ENCODE measurements at regions not wholly inside any gene's neighbourhood (a gene's known extent, or its start where the extent isn't known, plus 50 kb on each side); places are given as distances from the start of the nearest gene placed in this dataset.
"Not testable (repeated sequence)": the region's sequence is repeated elsewhere in the genome, so short reads cannot be mapped to it uniquely, and the experiment has no call there.

DNA sequence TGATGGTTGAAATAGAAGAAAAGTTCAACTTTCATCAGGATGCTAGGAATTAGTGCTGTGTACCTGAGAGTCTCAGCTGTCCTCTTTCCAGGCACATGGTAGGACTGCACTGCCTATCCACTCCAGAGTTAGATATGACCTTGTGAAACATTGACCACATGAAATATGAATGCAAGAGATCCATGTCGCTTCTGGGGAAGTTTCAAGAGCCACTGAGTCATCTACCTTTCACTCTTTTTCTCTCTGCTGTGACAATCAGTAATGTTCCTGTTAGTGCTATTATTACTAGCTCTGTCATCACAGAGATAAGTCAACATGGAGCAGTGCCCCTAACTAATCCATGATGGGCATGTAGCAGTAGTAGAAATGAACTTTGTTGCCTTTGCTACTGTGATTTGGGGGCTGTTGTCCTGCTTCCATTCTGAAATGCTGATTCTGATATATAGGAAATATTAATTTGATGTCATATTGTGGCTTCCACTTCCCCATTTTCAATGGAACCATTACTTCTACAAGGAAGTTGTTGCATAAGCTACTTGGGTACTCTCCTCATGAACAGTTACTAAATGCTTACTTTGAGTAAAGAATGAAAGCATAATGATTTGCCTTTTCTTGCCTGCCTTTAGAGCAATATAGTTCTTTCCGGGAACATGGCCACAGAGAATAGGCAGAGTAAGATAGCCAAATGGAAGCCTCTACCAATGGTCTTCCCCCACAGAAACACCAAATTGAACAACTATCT lies 192.8 kb upstream of the ZNF521 start:
- Mint-ChIP-seq H3K27ac (no peak overlapping the region), H3K27me3 (ENCODE audit: low read depth) (no peaks in the 10 kb centered on the region), H3K36me3 (ENCODE audit: low read depth) (no peaks in the 10 kb centered on the region), H3K4me1 (ENCODE audit: low read depth) (no peaks in the 10 kb centered on the region), H3K4me3 (ENCODE audit: low read depth) (no peak overlapping the region), H3K9me3 (peaks cover 17% of the 10 kb centered on the region)
- DNase-seq (ENCODE audit: low spot score), result no peak
- intact Hi-C loops (cut with micrococcal nuclease), result no loop called here

DNA sequence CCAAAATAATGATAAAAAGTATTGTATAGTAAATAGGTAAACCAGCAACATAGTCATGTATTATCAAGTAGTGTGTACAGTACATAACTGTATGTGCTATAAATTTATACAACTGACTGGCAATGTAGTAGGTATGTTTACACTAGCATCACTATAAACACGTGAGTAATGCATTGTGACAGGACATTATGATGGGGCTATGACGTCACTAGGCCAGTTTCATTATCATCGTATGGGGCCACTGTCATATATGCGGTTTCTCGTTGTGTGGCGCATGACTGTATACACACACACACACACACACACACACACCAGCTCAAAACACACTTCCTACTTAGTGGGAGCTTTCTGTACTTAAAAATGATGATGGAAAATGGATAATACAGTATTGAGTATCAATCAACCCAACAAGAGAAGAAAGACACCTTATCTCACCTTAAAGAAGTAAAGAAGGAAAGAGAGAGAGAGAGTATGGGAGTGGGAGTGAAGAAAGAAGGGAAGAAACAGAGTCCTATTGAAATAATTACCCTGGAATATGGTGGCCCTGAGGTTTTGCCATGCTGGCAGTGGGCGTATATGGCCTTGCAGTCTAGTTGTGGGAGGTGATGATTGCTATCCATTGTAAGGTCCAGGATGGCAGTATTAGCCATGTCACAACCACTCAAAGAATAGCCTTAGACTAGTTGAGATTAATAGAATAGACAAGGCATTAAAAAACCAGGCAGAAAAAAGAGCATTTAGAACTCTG lies 186.4 kb upstream of the ZNF521 start:
- Mint-ChIP-seq H3K9me3 (no peaks in the 10 kb centered on the region), H3K4me3 (ENCODE audit: low read depth) (no peak overlapping the region), H3K27ac (no peak overlapping the region), H3K27me3 (ENCODE audit: low read depth) (no peaks in the 10 kb centered on the region), H3K36me3 (ENCODE audit: low read depth) (no peaks in the 10 kb centered on the region), H3K4me1 (ENCODE audit: low read depth) (no peaks in the 10 kb centered on the region)
- no peak for DNase-seq (ENCODE audit: low spot score)
- intact Hi-C loops (cut with micrococcal nuclease), result no loop called here

DNA sequence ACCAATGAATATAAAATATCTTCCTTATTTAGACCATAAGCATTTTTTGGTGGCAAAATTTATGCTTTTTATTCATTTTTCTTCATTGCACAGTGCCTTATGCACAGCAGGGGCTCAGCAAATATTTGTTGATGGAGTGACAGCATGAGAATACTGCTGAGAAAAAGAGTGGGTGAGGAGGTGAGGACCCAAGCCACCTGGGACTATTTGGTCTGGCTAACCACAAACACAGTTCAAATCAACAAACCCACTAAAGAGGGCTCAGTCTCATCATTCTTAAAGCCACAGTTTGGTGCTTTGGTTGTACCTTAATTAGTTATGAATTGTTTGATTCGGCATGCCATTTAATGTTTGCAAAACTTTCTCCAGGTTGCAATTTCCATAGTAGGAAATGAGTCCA lies 183.5 kb upstream of the ZNF521 start:
- intact Hi-C loops (cut with micrococcal nuclease), result no loop called here
- Mint-ChIP-seq H3K4me3 (ENCODE audit: low read depth) (no peak overlapping the region), H3K4me1 (ENCODE audit: low read depth) (no peaks in the 10 kb centered on the region), H3K27me3 (ENCODE audit: low read depth) (no peaks in the 10 kb centered on the region), H3K36me3 (ENCODE audit: low read depth) (no peaks in the 10 kb centered on the region), H3K27ac (no peak overlapping the region), H3K9me3 (peaks cover 3% of the 10 kb centered on the region)
- no peak for DNase-seq (ENCODE audit: low spot score)

DNA sequence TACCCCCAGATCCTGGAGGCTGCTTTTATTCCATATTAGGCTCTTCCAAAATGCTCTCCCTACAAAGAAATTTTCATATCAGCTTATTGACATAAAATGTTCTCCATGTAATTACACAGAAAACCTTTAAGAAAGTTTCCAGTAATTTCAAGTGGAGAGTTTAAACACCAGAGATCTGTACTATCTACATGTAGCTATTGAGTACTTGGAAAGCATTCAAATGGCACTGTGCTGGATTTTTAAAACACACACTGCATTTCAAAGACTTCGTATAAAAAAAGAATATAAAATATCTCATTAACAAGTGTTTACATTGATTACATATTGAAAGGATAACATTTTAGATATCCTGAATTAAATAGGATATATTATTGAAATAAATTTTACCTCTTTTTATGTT lies 182.4 kb upstream of the ZNF521 start:
- H3K36me3 Mint-ChIP-seq (ENCODE audit: low read depth), result no peaks in the 10 kb centered on the region
- H3K27ac Mint-ChIP-seq, result no peak overlapping the region
- H3K4me3 Mint-ChIP-seq (ENCODE audit: low read depth), result no peak overlapping the region
- H3K9me3 Mint-ChIP-seq, result peaks cover 3% of the 10 kb centered on the region
- H3K4me1 Mint-ChIP-seq (ENCODE audit: low read depth), result no peaks in the 10 kb centered on the region
- intact Hi-C loops (cut with micrococcal nuclease), result no loop called here
- DNase-seq (ENCODE audit: low spot score), result no peak
- no peaks in the 10 kb centered on the region for H3K27me3 Mint-ChIP-seq (ENCODE audit: low read depth)

DNA sequence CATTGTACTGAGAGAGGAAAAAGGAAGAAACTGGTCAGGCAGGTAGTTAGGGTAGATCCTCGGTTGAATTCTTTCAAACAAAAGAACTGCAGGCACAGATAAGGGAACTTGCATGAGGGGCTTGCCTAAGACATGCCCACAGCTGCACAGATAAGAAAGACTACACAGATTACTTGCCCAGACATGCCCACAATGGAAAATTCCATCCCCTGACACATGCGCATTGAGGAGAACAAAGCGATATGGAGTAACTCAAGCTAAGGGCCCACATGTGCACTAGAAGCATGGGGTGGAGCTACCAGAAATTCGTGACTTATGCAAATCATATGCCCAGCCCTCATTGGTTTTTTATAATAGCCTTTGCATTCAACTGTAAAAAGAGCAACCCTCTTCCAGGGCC lies 181.3 kb upstream of the ZNF521 start:
- no peaks in the 10 kb centered on the region for H3K27me3 Mint-ChIP-seq (ENCODE audit: low read depth)
- no peak for DNase-seq (ENCODE audit: low spot score)
- H3K27ac Mint-ChIP-seq, result no peak overlapping the region
- H3K4me1 Mint-ChIP-seq (ENCODE audit: low read depth), result no peaks in the 10 kb centered on the region
- intact Hi-C loops (cut with micrococcal nuclease), result no loop called here
- no peak overlapping the region for H3K4me3 Mint-ChIP-seq (ENCODE audit: low read depth)
- H3K36me3 Mint-ChIP-seq (ENCODE audit: low read depth), result no peaks in the 10 kb centered on the region
- peaks cover 3% of the 10 kb centered on the region for H3K9me3 Mint-ChIP-seq

DNA sequence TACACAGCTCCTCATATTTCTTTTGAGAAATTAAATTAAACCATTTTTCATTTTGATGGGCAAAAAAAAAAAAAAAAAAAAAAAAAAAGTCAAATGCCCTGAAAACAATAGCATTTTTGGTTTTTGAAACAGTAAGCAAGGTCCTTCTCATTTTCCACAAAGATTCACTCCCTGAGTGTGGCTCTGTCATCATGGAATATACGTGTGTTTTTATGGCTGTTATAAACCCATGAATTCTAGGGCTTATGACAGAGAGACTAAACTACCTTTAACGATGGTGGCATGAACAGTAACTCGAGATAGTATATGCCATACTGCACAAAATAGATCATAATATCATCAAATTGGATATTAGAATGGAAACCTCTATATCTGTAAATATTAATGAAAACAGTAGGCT lies 179.2 kb upstream of the ZNF521 start:
- intact Hi-C loops (cut with micrococcal nuclease), result no loop called here
- H3K4me1 Mint-ChIP-seq (ENCODE audit: low read depth), result no peaks in the 10 kb centered on the region
- no peak overlapping the region for H3K4me3 Mint-ChIP-seq (ENCODE audit: low read depth)
- no peak for DNase-seq (ENCODE audit: low spot score)
- no peak overlapping the region for H3K27ac Mint-ChIP-seq
- H3K27me3 Mint-ChIP-seq (ENCODE audit: low read depth), result no peaks in the 10 kb centered on the region
- peaks cover 9% of the 10 kb centered on the region for H3K9me3 Mint-ChIP-seq
- no peaks in the 10 kb centered on the region for H3K36me3 Mint-ChIP-seq (ENCODE audit: low read depth)

DNA sequence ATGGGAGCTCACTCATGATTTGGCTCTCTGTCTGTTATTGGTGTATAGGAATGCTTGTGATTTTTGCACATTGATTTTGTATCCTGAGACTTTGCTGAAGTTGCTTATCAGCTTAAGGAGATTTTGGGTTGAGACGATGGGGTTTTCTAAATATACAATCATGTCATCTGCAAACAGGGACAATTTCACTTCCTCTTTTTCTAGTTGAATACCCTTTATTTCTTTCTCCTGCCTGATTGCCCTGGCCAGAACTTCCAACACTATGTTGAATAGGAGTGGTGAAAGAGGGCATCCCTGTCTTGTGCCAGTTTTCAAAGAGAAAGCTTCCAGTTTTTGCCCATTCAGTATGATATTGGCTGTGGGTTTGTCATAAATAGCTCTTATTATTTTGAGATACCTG lies 173.8 kb upstream of the ZNF521 start:
- H3K4me3 Mint-ChIP-seq (ENCODE audit: low read depth); H3K36me3 Mint-ChIP-seq (ENCODE audit: low read depth); H3K27ac Mint-ChIP-seq; H3K4me1 Mint-ChIP-seq (ENCODE audit: low read depth); DNase-seq (ENCODE audit: low spot score); H3K9me3 Mint-ChIP-seq; H3K27me3 Mint-ChIP-seq (ENCODE audit: low read depth); intact Hi-C loops (cut with micrococcal nuclease): not testable (repeated sequence)

DNA sequence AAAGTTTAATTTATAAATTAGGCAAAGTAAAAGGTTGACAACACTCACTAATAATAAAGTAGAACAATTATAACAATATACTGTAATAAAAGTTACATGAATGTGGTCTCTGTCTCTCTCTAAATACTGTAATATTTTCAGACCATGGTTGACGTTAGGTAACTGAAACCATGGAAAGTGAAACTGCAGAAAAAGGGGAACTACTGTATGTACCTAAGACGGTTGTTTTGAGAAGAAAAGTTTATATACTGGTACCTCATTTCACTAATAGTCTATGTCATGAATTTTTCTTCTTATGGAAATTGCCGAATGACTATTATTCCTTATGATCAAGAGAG lies 166.7 kb upstream of the ZNF521 start:
- Mint-ChIP-seq H3K4me1 (ENCODE audit: low read depth) (no peaks in the 10 kb centered on the region), H3K36me3 (ENCODE audit: low read depth) (no peaks in the 10 kb centered on the region), H3K27ac (no peak overlapping the region), H3K4me3 (ENCODE audit: low read depth) (no peak overlapping the region), H3K9me3 (no peaks in the 10 kb centered on the region), H3K27me3 (ENCODE audit: low read depth) (no peaks in the 10 kb centered on the region)
- intact Hi-C loops (cut with micrococcal nuclease), result no loop called here
- no peak for DNase-seq (ENCODE audit: low spot score)

DNA sequence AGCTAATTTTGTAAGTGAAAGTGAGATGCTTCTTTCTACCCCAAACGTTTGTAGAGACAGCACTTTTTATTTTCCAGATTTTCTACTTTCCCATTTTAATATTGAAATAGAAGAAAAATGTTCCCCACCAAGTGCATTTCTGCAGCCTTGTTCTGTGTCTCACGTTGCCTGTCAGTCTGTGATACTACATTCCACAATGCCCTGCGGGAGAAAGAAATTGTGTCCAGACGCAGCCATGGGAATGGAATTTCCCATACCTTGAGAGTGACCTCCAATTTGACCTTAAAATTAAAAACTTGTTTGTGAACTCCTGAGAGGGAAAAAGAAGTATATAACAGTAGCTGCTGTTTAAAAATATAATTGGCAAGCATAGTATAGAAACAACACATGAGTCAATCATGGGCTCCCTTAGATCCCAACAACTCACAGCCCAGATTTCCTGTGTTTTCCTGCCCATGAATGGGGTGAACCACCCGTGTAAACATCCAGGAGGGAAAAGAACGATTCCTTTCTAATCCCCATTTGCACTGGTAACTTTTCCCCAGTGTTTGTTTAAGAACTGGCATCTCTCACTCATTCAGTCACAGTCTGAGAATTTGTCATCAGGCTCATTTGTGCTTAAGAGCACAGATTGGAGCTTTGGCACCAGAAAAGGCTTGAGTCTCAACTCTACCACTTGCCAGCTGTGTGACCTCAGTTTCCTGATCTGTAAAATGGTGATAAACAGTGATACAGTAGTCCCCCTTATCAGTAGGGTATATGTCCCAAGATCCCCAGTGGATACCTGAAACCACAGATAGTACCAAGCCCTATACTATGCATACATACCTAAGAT lies 166.1 kb upstream of the ZNF521 start:
- Mint-ChIP-seq H3K9me3 (no peaks in the 10 kb centered on the region), H3K4me3 (ENCODE audit: low read depth) (no peak overlapping the region), H3K27me3 (ENCODE audit: low read depth) (no peaks in the 10 kb centered on the region), H3K4me1 (ENCODE audit: low read depth) (no peaks in the 10 kb centered on the region), H3K36me3 (ENCODE audit: low read depth) (no peaks in the 10 kb centered on the region), H3K27ac (no peak overlapping the region)
- intact Hi-C loops (cut with micrococcal nuclease), result no loop called here
- no peak for DNase-seq (ENCODE audit: low spot score)

DNA sequence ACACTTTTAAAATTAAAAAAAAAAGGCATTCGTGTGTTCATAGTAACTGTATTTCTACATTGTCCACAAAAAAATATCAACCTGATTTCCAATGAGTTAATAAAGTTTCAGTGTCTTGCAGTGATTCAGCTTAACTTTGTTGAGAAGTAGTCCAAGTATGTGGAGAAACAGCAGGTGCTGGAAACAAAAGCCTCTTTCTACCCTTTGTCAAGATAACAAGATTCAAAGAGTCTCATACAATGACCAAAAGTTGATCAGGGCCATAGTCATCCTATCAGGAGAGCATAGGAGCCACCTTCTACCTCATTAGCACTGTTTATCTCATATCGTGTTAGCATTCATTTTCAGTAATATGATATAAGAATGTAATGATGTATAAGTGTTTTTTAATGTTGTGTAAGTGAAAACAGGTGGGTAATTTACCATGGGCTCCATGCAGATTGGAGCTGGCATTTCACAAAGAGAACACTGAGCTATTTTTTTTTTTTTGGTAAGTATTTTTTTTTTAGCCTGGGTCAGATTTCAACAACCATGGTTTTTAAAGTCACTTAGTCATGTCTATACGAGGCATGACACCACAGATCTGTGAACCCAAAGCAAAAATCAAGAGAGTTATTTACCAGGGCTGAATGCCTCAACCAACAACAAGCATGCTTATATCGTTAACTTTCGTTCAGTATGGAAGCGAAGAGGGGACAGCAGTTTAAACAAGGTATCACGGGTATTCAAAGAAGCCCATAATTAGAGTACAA lies 165.0 kb upstream of the ZNF521 start:
- Mint-ChIP-seq H3K27me3 (ENCODE audit: low read depth) (no peaks in the 10 kb centered on the region), H3K4me3 (ENCODE audit: low read depth) (no peak overlapping the region), H3K4me1 (ENCODE audit: low read depth) (no peaks in the 10 kb centered on the region), H3K9me3 (no peaks in the 10 kb centered on the region), H3K27ac (no peak overlapping the region), H3K36me3 (ENCODE audit: low read depth) (no peaks in the 10 kb centered on the region)
- no peak for DNase-seq (ENCODE audit: low spot score)
- intact Hi-C loops (cut with micrococcal nuclease), result no loop called here

DNA sequence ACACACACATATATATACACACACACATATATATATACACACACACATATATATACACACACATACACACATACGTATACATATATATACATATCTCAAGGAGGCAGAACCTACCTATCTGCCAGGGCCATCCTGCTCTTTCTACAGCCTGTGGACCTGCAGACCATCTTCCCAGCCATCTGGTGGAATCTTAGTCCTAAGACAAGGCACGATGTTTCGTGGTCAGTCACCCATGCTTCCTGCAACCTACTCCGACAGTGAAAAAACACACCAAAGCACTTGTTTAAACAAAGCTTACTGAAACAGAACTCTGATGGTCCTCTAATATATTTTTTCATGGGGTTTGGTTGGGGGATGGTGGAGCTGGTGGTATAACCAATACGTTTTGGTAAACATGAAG lies 164.2 kb upstream of the ZNF521 start:
- DNase-seq (ENCODE audit: low spot score), result no peak
- Mint-ChIP-seq H3K4me1 (ENCODE audit: low read depth) (no peaks in the 10 kb centered on the region), H3K36me3 (ENCODE audit: low read depth) (no peaks in the 10 kb centered on the region), H3K9me3 (no peaks in the 10 kb centered on the region), H3K27ac (no peak overlapping the region), H3K4me3 (ENCODE audit: low read depth) (no peak overlapping the region), H3K27me3 (ENCODE audit: low read depth) (no peaks in the 10 kb centered on the region)
- intact Hi-C loops (cut with micrococcal nuclease), result no loop called here

DNA sequence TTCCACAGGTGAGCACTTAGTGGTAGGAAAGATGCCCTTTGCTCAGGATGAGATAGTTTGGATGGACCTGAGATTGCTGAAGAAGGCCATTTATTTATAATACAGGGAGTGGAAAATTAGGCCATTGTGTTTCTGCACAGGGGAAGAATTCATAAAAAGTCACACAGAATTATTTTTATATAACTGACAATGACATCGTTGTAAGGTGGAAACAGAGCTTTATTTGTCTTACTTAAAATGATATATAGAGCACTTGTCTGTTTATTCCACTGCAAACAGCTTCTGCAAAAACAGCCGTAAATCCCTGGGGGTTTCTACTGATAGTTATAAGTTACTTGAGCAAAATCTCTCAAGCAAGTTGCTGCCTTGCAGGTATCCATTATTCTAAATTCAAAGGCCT lies 158.1 kb upstream of the ZNF521 start:
- Mint-ChIP-seq H3K4me3 (ENCODE audit: low read depth) (no peak overlapping the region), H3K36me3 (ENCODE audit: low read depth) (no peaks in the 10 kb centered on the region), H3K4me1 (ENCODE audit: low read depth) (no peaks in the 10 kb centered on the region), H3K27ac (no peak overlapping the region), H3K27me3 (ENCODE audit: low read depth) (no peaks in the 10 kb centered on the region), H3K9me3 (no peaks in the 10 kb centered on the region)
- intact Hi-C loops (cut with micrococcal nuclease), result no loop called here
- DNase-seq (ENCODE audit: low spot score), result no peak

All from activated T-helper 2 cell treated with anti-CD3 and anti-CD28 coated beads, Interferon-gamma antibody, Interleukin-2, Interleukin-4, amounts not matched to agents 10 μg/mL and 5 μg/mL and 100 μg/mL, durations not matched to agents 14 hours and 24 hours and 36 hours (primary cell).